PC-3 (cell line): ENCODE measurements at regions not wholly inside any gene's neighbourhood (a gene's known extent, or its start where the extent isn't known, plus 50 kb on each side); places are given as distances from the start of the nearest gene placed in this dataset.

ENCODE experiments used
- CTCF ChIP-seq: fragments of 300-600 bp; sonication (generic); conservative IDR thresholded peaks from 2 replicates; pipeline ENCODE4 v1.5.1; 2017; ENCODE audit warnings: antibody characterized with exemption, low read depth, mild to moderate bottlenecking, low read length
- EZH2 ChIP-seq: fragments of 300-600 bp; sonication (generic); IDR thresholded peaks from one replicate; pipeline ENCODE4 v1.6.1; 2017; ENCODE audit warnings: antibody characterized with exemption, mild to moderate bottlenecking, low read length; ENCODE audit not compliant: unreplicated experiment
- EZH2phosphoT487 ChIP-seq: fragments of 300-600 bp; sonication (generic); IDR thresholded peaks from 2 replicates; pipeline ENCODE4 v1.6.1; 2018; ENCODE audit warnings: mild to moderate bottlenecking, antibody characterized with exemption, low read length, borderline replicate concordance

GRCh38 chr3:168860592-168860991 is 764.9 kb upstream of the GOLIM4 start:
- TF ChIP-seq CTCF (no peak), EZH2 (no peak), EZH2phosphoT487 (no peak)
